Neural crest cell (in vitro differentiated cells): ENCODE measurements at regions not wholly inside any gene's neighbourhood (a gene's known extent, or its start where the extent isn't known, plus 50 kb on each side); places are given as distances from the start of the nearest gene placed in this dataset.
"Not testable (repeated sequence)": the region's sequence is repeated elsewhere in the genome, so short reads cannot be mapped to it uniquely, and the experiment has no call there.

Experiments
- DNase-seq: peaks from one replicate; pipeline ENCODE4 v3.0.0; 2021; ENCODE audit warnings: low read depth, mixed read lengths, low spot score
- H3K27ac Mint-ChIP-seq: one replicate; pipeline ENCODE4 v1.8.0; 2021; ENCODE audit warnings: mild to moderate bottlenecking, mixed read lengths; ENCODE audit not compliant: unreplicated experiment
- H3K27me3 Mint-ChIP-seq: 2 replicates; pipeline ENCODE4 v1.8.0; 2021; ENCODE audit warnings: low read depth, mild to moderate bottlenecking, mixed read lengths
- H3K36me3 Mint-ChIP-seq: 2 replicates; pipeline ENCODE4 v1.8.0; 2021; ENCODE audit warnings: low read depth, mild to moderate bottlenecking, mixed read lengths
- H3K4me1 Mint-ChIP-seq: 2 replicates; pipeline ENCODE4 v1.8.0; 2021; ENCODE audit warnings: mixed read lengths
- H3K4me3 Mint-ChIP-seq: one replicate; pipeline ENCODE4 v1.8.0; 2021; ENCODE audit warnings: mild to moderate bottlenecking, mixed read lengths
- H3K9me3 Mint-ChIP-seq: 2 replicates; pipeline ENCODE4 v1.8.0; 2021; ENCODE audit warnings: mixed read lengths
- TF ChIP-seq, protein P1 (sequence below): fragments of 200-600 bp; sonication (generic); conservative IDR thresholded peaks from 2 replicates; pipeline ENCODE4 v1.5.0; 2021; ENCODE audit warnings: antibody characterized with exemption, mild to moderate bottlenecking

DNA sequence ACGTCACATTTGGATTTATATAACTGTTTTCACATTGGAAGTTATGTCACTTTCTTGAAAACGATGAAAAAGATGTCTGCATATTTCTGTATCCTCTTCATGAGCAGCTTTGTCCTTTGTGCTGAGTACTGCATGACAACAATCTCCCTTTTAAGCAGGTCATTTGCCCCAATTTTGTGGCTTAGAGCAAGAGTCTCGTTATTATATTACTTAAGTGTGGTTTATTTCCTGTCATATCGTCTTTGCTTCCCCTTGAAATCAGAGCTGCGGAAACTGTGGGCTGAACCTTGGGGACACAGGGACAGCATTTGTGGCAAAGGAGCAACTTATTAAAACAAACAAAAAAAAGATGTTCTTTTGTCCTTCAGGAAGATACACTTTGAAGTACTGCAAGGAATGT lies 254.0 kb upstream of the DSEL start:
- H3K27me3 Mint-ChIP-seq, result no peaks in the 10 kb centered on the region
- no peak overlapping the region for H3K27ac Mint-ChIP-seq
- DNase-seq, result no peak
- no peaks in the 10 kb centered on the region for H3K36me3 Mint-ChIP-seq
- no peaks in the 10 kb centered on the region for H3K4me1 Mint-ChIP-seq
- TF ChIP-seq, protein P1, sequence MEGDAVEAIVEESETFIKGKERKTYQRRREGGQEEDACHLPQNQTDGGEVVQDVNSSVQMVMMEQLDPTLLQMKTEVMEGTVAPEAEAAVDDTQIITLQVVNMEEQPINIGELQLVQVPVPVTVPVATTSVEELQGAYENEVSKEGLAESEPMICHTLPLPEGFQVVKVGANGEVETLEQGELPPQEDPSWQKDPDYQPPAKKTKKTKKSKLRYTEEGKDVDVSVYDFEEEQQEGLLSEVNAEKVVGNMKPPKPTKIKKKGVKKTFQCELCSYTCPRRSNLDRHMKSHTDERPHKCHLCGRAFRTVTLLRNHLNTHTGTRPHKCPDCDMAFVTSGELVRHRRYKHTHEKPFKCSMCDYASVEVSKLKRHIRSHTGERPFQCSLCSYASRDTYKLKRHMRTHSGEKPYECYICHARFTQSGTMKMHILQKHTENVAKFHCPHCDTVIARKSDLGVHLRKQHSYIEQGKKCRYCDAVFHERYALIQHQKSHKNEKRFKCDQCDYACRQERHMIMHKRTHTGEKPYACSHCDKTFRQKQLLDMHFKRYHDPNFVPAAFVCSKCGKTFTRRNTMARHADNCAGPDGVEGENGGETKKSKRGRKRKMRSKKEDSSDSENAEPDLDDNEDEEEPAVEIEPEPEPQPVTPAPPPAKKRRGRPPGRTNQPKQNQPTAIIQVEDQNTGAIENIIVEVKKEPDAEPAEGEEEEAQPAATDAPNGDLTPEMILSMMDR, result no peak
- no peak overlapping the region for H3K4me3 Mint-ChIP-seq
- H3K9me3 Mint-ChIP-seq, result peaks cover 4% of the 10 kb centered on the region

DNA sequence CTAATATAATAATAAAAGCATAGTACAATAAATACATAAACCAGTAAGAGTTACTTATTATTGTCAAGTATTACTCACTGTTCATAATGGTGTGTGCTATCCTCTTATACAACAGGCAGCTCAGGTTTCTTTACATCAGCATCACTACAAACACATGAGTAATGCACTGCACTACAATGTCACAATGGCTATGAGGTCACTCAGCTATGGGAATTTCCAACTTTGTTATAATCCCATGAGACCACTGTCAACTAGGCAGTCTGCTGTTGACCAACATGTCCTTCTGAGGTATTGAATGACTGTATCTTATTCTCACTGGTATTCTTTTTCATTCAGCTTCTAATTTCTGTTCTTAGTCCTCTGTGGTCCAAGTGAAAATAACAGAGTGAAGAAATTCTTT lies 250.4 kb upstream of the DSEL start:
- Mint-ChIP-seq H3K27me3 (no peaks in the 10 kb centered on the region), H3K4me1 (peaks cover 5% of the 10 kb centered on the region), H3K9me3 (peaks cover 4% of the 10 kb centered on the region), H3K4me3 (no peak overlapping the region), H3K36me3 (no peaks in the 10 kb centered on the region), H3K27ac (no peak overlapping the region)
- no peak for DNase-seq
- TF ChIP-seq, protein P1, result no peak

DNA sequence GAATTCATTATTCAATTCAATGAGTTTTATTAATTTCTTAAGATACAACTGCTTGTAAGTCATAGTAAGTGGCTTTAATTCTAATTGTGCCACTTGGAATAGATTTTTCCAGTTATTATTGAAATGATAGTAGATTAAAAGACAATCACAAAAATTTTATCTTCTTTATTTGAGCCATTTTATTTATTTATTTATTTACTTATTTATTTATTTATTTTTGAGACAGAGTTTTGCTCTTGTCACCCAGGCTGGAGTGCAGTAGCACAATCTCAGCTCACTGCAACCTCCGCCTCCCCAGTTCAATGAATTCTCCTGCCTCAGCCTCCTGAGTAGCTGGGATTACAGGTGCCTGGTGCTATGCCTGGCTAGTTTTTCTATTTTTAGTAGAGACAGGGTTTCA lies 235.7 kb upstream of the DSEL start:
- not testable (repeated sequence) for DNase-seq, H3K4me1 Mint-ChIP-seq, H3K4me3 Mint-ChIP-seq, H3K36me3 Mint-ChIP-seq, H3K27ac Mint-ChIP-seq, H3K9me3 Mint-ChIP-seq, H3K27me3 Mint-ChIP-seq

DNA sequence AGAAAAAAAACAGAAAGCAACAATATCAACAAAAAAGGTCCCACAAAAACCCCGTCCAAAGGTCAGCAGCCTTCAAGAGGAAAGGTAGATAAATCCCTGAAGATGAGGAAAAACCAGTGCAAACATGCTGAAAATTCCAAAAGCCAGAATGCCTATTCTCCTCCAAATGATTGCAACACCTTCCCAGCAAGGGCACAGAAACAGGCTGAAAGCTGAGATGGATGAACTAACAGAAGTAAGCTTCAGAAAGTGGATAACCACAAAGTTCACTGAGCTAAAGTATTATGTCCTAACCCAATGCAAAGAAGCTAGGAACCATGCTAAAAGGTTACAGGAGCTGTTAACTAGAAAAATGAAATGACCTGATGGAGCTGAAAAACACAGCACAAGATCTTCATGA lies 226.4 kb upstream of the DSEL start:
- Mint-ChIP-seq H3K4me3 (no peak overlapping the region), H3K36me3 (peaks cover 15% of the 10 kb centered on the region), H3K27me3 (no peaks in the 10 kb centered on the region), H3K27ac (no peak overlapping the region), H3K9me3 (peaks cover 36% of the 10 kb centered on the region), H3K4me1 (no peaks in the 10 kb centered on the region)
- DNase-seq, result no peak
- TF ChIP-seq, protein P1, result no peak

DNA sequence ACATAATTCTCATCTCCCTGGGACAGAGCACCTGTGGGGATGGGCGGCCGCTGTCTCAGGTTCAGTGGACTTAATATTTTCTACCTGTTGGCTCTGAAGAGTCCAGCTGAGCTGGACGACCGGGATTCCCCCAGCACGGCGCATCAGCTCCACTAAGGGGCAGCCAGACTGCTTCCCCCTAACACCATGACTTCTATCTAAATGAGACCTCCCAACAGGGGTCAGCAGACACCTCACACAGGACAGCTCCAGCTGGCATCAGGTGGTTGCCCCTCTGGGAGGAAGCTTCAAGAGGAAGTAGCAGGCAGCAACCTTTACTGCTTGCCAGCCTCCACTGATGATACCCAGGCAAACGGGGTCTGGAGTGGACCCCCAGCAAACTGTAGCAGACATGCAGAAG lies 226.0 kb upstream of the DSEL start:
- H3K27ac Mint-ChIP-seq, result no peak overlapping the region
- H3K9me3 Mint-ChIP-seq, result peaks cover 35% of the 10 kb centered on the region
- no peaks in the 10 kb centered on the region for H3K27me3 Mint-ChIP-seq
- peaks cover 15% of the 10 kb centered on the region for H3K36me3 Mint-ChIP-seq
- TF ChIP-seq, protein P1, result no peak
- DNase-seq, result no peak
- no peaks in the 10 kb centered on the region for H3K4me1 Mint-ChIP-seq
- H3K4me3 Mint-ChIP-seq, result no peak overlapping the region

DNA sequence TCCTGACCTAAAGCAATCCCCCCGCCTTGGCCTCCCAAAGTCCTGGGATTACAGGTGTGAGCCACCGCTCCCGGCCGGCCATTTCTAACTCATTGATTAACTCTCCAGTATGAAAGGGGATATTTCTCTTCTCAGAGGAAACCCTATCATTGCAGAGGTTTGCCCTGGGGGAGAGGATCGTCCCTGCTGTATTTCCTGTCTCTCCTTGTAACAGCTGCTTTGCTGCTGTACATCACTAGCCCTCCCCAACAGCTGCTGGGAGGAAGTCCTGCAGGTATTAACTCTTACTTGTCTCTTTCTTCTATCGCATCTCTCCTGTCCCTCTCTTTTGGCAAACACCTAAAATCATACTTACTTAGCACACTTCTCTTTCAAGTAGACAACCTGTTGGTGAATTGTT lies 219.0 kb upstream of the DSEL start:
- TF ChIP-seq, protein P1, result no peak
- no peaks in the 10 kb centered on the region for H3K9me3 Mint-ChIP-seq
- no peaks in the 10 kb centered on the region for H3K27me3 Mint-ChIP-seq
- no peaks in the 10 kb centered on the region for H3K36me3 Mint-ChIP-seq
- DNase-seq, result no peak
- no peak overlapping the region for H3K4me3 Mint-ChIP-seq
- no peaks in the 10 kb centered on the region for H3K4me1 Mint-ChIP-seq
- no peak overlapping the region for H3K27ac Mint-ChIP-seq
